ENCODE measurements at regions not wholly inside any gene's neighbourhood (a gene's known extent, or its start where the extent isn't known, plus 50 kb on each side); places are given as distances from the start of the nearest gene placed in this dataset.

DNA sequence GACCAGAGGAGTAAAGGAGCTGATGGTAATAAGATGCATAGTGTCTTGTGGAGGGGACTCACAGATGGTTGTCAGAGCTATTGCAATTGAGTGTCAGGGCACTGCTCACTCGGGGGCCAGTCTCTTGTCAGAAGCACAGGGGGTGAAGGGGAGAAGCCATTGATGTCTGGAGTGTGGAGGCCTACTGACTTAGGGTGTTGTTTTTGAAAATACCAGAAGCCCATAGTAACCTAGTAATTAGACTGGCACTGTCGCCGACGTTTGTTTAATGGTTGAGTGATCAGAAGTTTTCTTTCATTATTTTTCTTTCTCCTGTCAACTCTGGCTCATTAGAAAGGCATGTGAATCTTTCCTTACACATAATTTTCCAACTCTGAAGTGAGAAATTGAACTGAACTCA lies 151.6 kb upstream of the TENM4 start:
- CTCF ChIA-PET, result no interaction called here
- TF ChIP-seq HDGF (IDR thresholded peaks at IDR 0.05; ENCODE audit: borderline replicate concordance) (no peak), L3MBTL2 (conservative IDR thresholded peaks at IDR 0.05) (no peak), TARDBP (IDR thresholded peaks at IDR 0.05) (no peak), FOXK2 (IDR thresholded peaks at IDR 0.05) (no peak), FOXM1 (IDR thresholded peaks at IDR 0.05; ENCODE audit: borderline replicate concordance) (no peak), FOXA1 (IDR thresholded peaks at IDR 0.05) (no peak), ELF4 (IDR thresholded peaks at IDR 0.05) (no peak), SP1 (IDR thresholded peaks at IDR 0.05) (no peak)
- DNase-seq (ENCODE audit: extremely low spot score), result no peak
- POLR2A ChIA-PET, result no interaction called here

DNA sequence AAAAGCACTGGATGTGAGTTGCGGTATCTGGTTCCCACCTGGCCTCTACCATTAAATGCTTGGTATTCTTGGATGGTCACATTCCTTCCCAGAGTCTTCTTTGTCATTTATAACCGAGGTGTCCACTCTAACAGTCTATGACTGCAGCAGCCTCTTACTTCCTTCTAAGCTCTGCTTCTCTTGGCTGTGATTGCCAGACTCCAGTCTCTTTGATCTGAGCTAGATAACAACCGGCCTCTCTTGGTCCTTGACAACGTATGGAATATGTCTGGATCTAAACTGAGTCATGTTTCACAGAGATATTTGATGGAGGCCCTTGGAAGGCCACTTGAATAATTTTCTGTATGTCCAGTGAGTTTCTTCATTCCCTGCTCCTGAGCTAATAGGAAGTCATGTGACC lies 141.6 kb upstream of the TENM4 start:
- no peak for TF ChIP-seq NFRKB (IDR thresholded peaks at IDR 0.05)
- no peak for TF ChIP-seq ARNT (IDR thresholded peaks at IDR 0.05)
- no peak for TF ChIP-seq FOXA1 (IDR thresholded peaks at IDR 0.05)
- no peak for TF ChIP-seq SUZ12 (IDR thresholded peaks at IDR 0.05)
- TF ChIP-seq ZNF384 (IDR thresholded peaks at IDR 0.05), result no peak
- no peak for TF ChIP-seq ELF4 (IDR thresholded peaks at IDR 0.05)
- no peak for TF ChIP-seq L3MBTL2 (conservative IDR thresholded peaks at IDR 0.05)
- TF ChIP-seq LEF1 (IDR thresholded peaks at IDR 0.05; ENCODE audit: borderline replicate concordance), result no peak
- no peak for TF ChIP-seq FOXK2 (IDR thresholded peaks at IDR 0.05)
- no peak for TF ChIP-seq SP1 (IDR thresholded peaks at IDR 0.05)
- TF ChIP-seq HDGF (IDR thresholded peaks at IDR 0.05; ENCODE audit: borderline replicate concordance), result no peak
- no peak for TF ChIP-seq CTBP1 (IDR thresholded peaks at IDR 0.05; ENCODE audit: borderline replicate concordance)
- CTCF ChIA-PET, result no interaction called here
- POLR2A ChIA-PET, result no interaction called here
- no peak for DNase-seq (ENCODE audit: extremely low spot score)

DNA sequence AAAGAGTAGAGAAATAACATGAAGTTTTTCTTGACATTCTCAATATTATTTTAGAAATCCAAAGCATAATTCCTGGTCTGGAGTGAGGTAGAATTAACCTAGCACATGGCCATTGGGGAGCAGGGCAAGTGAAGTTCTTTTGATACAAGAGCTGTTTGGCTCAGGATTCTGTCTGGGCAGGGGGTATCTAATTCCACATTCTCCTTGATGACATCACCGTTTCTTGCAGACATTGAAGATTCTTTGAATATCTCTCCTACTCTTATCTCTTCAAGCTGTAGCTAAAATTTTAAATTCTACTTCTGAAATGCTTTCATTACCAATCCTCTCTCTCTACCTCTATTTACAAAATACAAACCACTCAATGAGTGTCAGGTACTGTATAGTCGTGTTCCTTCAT lies 138.2 kb upstream of the TENM4 start:
- no peak for TF ChIP-seq FOXK2 (IDR thresholded peaks at IDR 0.05)
- POLR2A ChIA-PET, result no interaction called here
- CTCF ChIA-PET, result no interaction called here
- DNase-seq (ENCODE audit: extremely low spot score), result no peak

DNA sequence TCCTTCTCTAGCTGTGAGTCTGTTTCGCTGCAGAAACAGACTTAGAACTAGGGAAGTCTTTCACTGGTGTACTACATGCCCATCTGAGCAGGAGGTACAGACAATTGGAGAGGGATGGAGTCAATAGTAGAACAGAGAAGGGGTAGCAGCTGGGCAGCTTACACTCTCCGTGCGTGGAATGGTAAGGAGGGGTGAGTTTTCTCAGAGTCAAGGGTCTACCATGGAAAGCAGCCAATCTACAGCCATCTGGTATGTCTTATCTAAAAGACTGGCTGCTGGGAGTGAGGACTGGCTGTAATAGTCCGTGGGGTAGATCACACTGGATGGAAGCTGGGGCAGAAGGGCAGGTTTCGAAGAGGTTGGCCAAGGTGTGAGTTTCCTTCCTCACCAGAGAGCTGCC lies 137.3 kb upstream of the TENM4 start:
- TF ChIP-seq HDGF (IDR thresholded peaks at IDR 0.05; ENCODE audit: borderline replicate concordance) (no peak), LEF1 (IDR thresholded peaks at IDR 0.05; ENCODE audit: borderline replicate concordance) (no peak), ARNT (IDR thresholded peaks at IDR 0.05) (no peak), TARDBP (IDR thresholded peaks at IDR 0.05) (no peak), ELF4 (IDR thresholded peaks at IDR 0.05) (no peak), FOXA1 (IDR thresholded peaks at IDR 0.05) (no peak), ZNF384 (IDR thresholded peaks at IDR 0.05) (no peak), SP1 (IDR thresholded peaks at IDR 0.05) (no peak), CTBP1 (IDR thresholded peaks at IDR 0.05; ENCODE audit: borderline replicate concordance) (no peak), BHLHE40 (IDR thresholded peaks at IDR 0.05; ENCODE audit: borderline replicate concordance) (no peak), L3MBTL2 (conservative IDR thresholded peaks at IDR 0.05) (no peak), SUZ12 (IDR thresholded peaks at IDR 0.05) (no peak), FOXK2 (IDR thresholded peaks at IDR 0.05) (no peak), FOXM1 (IDR thresholded peaks at IDR 0.05; ENCODE audit: borderline replicate concordance) (no peak), NFRKB (IDR thresholded peaks at IDR 0.05) (no peak)
- TF ChIP-seq, protein P1, sequence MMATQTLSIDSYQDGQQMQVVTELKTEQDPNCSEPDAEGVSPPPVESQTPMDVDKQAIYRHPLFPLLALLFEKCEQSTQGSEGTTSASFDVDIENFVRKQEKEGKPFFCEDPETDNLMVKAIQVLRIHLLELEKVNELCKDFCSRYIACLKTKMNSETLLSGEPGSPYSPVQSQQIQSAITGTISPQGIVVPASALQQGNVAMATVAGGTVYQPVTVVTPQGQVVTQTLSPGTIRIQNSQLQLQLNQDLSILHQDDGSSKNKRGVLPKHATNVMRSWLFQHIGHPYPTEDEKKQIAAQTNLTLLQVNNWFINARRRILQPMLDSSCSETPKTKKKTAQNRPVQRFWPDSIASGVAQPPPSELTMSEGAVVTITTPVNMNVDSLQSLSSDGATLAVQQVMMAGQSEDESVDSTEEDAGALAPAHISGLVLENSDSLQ (IDR thresholded peaks at IDR 0.05), result no peak
- CTCF ChIA-PET, result no interaction called here
- DNase-seq (ENCODE audit: extremely low spot score), result no peak
- POLR2A ChIA-PET, result no interaction called here

DNA sequence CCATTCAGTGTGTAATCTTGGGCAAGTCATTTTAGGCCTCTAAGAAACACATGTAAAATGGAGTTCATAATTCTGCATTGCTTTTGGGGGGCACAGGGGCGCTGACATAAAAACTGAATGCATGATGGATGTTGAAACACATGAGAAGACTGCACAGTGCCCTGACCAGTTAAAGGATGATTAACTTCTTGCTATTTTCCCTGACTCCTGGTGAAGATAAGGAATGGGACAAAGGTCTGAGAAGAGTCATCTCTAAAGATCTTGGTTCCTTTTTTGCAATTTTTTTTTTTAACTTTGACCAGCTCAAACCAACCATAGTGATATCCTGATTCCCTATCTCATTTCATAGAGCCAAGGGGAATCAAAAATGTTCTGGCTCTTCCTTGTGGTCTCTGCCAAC lies 134.9 kb upstream of the TENM4 start:
- ChIA-PET CTCF (no interaction called here), POLR2A (no interaction called here)
- no peak for TF ChIP-seq CTBP1 (IDR thresholded peaks at IDR 0.05; ENCODE audit: borderline replicate concordance)
- no peak for TF ChIP-seq BHLHE40 (IDR thresholded peaks at IDR 0.05; ENCODE audit: borderline replicate concordance)
- TF ChIP-seq TARDBP (IDR thresholded peaks at IDR 0.05), result no peak
- no peak for TF ChIP-seq HDGF (IDR thresholded peaks at IDR 0.05; ENCODE audit: borderline replicate concordance)
- TF ChIP-seq ZNF384 (IDR thresholded peaks at IDR 0.05), result no peak
- no peak for TF ChIP-seq LEF1 (IDR thresholded peaks at IDR 0.05; ENCODE audit: borderline replicate concordance)
- TF ChIP-seq SP1 (IDR thresholded peaks at IDR 0.05), result no peak
- TF ChIP-seq ELF4 (IDR thresholded peaks at IDR 0.05), result no peak
- no peak for TF ChIP-seq NFRKB (IDR thresholded peaks at IDR 0.05)
- no peak for TF ChIP-seq FOXA1 (IDR thresholded peaks at IDR 0.05)
- TF ChIP-seq L3MBTL2 (conservative IDR thresholded peaks at IDR 0.05), result no peak
- DNase-seq (ENCODE audit: extremely low spot score), result no peak

DNA sequence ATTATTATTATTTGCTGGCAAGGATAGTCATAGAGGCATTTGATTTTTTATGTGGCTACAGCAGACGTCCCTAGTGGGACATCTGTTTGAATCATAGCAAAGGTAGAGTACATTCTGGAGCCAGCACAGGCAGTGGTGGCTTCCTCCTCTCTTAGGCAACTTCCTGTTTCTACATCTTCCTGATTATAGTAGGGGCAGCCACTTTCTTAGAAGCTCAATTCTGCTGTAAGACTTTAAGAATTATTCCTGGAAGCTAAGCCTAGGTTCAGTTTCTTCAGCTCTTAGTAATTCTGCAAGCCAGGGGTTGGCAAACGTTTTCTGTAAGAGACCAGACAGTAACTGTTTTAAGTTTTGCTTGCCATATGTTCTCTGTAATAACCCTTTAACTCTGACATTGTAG lies 129.3 kb upstream of the TENM4 start:
- DNase-seq (ENCODE audit: extremely low spot score), result no peak
- CTCF ChIA-PET, result no interaction called here
- POLR2A ChIA-PET, result no interaction called here
- TF ChIP-seq ZNF384 (IDR thresholded peaks at IDR 0.05) (no peak), TARDBP (IDR thresholded peaks at IDR 0.05) (no peak), BHLHE40 (IDR thresholded peaks at IDR 0.05; ENCODE audit: borderline replicate concordance) (no peak), NFRKB (IDR thresholded peaks at IDR 0.05) (no peak), LEF1 (IDR thresholded peaks at IDR 0.05; ENCODE audit: borderline replicate concordance) (no peak), CTBP1 (IDR thresholded peaks at IDR 0.05; ENCODE audit: borderline replicate concordance) (no peak), HDGF (IDR thresholded peaks at IDR 0.05; ENCODE audit: borderline replicate concordance) (no peak), L3MBTL2 (conservative IDR thresholded peaks at IDR 0.05) (no peak), FOXK2 (IDR thresholded peaks at IDR 0.05) (no peak), ARNT (IDR thresholded peaks at IDR 0.05) (no peak)
- TF ChIP-seq, protein P1 (IDR thresholded peaks at IDR 0.05), result no peak

DNA sequence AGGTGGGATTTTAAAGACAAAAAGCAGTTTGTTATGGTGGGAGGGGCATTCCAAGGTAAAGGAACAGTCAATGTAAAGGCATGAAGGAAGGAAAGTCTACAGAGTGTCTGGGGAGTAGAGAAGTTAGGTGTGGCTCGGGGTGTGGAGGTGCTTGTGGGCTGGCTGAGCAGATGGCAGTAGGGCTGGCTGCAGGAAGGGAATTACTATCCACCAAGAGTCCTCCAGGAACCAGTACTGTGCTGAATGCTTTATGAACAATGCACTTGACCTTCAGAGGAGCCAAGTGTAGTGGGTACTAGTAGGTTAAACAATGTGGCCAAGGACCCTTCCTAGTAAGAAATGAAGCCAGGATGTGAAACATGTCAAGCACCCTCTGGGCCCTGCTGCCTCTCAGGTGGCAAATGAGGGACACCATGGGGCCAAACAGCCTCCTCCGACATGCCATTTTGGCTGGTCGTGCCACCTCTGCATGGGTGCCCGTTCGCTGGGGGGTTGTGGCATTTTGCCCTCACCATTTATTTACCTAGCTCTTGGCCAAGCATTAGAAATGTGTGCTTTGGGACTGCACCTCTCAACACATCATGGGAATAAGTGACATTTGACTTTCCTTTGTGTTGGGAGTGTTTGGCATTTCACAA lies 123.6 kb upstream of the TENM4 start:
- no peak for DNase-seq (ENCODE audit: extremely low spot score)
- POLR2A ChIA-PET, result no interaction called here
- TF ChIP-seq FOXM1 (IDR thresholded peaks at IDR 0.05; ENCODE audit: borderline replicate concordance) (no peak), HDGF (IDR thresholded peaks at IDR 0.05; ENCODE audit: borderline replicate concordance) (no peak), NFRKB (IDR thresholded peaks at IDR 0.05) (no peak), SP1 (IDR thresholded peaks at IDR 0.05) (no peak), ARNT (IDR thresholded peaks at IDR 0.05) (no peak), TARDBP (IDR thresholded peaks at IDR 0.05) (no peak), ZNF384 (IDR thresholded peaks at IDR 0.05) (no peak)
- CTCF ChIA-PET, result no interaction called here
